ENCODE measurements at regions not wholly inside any gene's neighbourhood (a gene's known extent, or its start where the extent isn't known, plus 50 kb on each side); places are given as distances from the start of the nearest gene placed in this dataset.

DNA sequence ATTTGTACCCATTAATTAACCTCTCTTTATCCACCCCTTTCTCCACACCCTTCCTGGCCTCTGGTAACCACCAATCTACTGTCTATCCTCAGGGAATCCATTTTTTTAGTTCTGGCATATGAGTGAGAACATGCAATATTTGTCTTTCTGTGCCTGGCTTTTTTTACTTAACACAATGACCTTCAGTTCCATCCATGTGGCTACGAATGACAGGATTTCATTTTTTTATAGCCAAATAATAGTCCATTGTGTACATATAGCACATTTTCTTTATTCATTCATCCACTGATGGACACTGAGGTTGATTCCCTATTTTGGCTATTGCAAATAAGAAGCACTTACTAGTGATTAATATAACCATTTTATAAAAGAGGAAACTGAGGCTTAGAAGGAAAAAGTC is 109.9 kb upstream of the NANOGP8 start:
- no peaks in the 10 kb centered on the region for H3K4me1 Mint-ChIP-seq (ENCODE audit: low read depth)
- no peak for DNase-seq (ENCODE audit: low spot score)
- H3K9me3 Mint-ChIP-seq (ENCODE audit: low read depth), result peaks cover 13% of the 10 kb centered on the region
- H3K27ac Mint-ChIP-seq (ENCODE audit: unreplicated experiment), result no peak overlapping the region
- H3K36me3 Mint-ChIP-seq (ENCODE audit: low read depth), result peaks cover 6% of the 10 kb centered on the region
- H3K4me3 Mint-ChIP-seq (ENCODE audit: unreplicated experiment), result no peak overlapping the region
- TF ChIP-seq, protein P1, sequence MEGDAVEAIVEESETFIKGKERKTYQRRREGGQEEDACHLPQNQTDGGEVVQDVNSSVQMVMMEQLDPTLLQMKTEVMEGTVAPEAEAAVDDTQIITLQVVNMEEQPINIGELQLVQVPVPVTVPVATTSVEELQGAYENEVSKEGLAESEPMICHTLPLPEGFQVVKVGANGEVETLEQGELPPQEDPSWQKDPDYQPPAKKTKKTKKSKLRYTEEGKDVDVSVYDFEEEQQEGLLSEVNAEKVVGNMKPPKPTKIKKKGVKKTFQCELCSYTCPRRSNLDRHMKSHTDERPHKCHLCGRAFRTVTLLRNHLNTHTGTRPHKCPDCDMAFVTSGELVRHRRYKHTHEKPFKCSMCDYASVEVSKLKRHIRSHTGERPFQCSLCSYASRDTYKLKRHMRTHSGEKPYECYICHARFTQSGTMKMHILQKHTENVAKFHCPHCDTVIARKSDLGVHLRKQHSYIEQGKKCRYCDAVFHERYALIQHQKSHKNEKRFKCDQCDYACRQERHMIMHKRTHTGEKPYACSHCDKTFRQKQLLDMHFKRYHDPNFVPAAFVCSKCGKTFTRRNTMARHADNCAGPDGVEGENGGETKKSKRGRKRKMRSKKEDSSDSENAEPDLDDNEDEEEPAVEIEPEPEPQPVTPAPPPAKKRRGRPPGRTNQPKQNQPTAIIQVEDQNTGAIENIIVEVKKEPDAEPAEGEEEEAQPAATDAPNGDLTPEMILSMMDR (IDR thresholded peaks at IDR 0.05), result no peak
- no peaks in the 10 kb centered on the region for H3K27me3 Mint-ChIP-seq (ENCODE audit: low read depth)

GRCh38 chr15:35194296-35194695 is 109.2 kb upstream of the NANOGP8 start:
- Mint-ChIP-seq H3K4me1 (ENCODE audit: low read depth) (no peaks in the 10 kb centered on the region), H3K27me3 (ENCODE audit: low read depth) (no peaks in the 10 kb centered on the region), H3K9me3 (ENCODE audit: low read depth) (peaks cover 13% of the 10 kb centered on the region), H3K27ac (ENCODE audit: unreplicated experiment) (no peak overlapping the region), H3K36me3 (ENCODE audit: low read depth) (peaks cover 6% of the 10 kb centered on the region), H3K4me3 (ENCODE audit: unreplicated experiment) (no peak overlapping the region)
- TF ChIP-seq, protein P1 (IDR thresholded peaks at IDR 0.05), result no peak
- DNase-seq (ENCODE audit: low spot score), result no peak

DNA sequence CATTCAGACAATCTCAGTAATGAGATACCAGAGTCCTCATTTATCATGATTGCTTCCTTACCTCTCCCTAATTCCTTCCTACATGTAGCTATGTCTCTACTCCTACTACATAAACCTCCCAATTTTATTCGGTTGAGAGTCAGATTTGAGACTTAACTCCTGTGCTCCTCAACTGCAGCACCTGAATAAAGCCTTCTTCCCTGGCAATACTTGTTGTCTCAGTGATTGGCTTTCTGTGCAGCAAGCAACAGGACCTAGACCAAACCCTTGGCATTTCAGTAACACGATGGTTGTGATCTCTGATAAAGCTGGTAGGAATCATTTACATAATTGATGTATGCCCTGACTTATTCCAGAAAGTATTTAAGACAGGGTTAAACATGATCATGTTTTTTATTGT is 106.7 kb upstream of the NANOGP8 start:
- no peak for DNase-seq (ENCODE audit: low spot score)
- H3K9me3 Mint-ChIP-seq (ENCODE audit: low read depth), result peaks cover 13% of the 10 kb centered on the region
- no peaks in the 10 kb centered on the region for H3K27me3 Mint-ChIP-seq (ENCODE audit: low read depth)
- TF ChIP-seq, protein P1 (IDR thresholded peaks at IDR 0.05), result no peak
- no peaks in the 10 kb centered on the region for H3K4me1 Mint-ChIP-seq (ENCODE audit: low read depth)
- no peak overlapping the region for H3K27ac Mint-ChIP-seq (ENCODE audit: unreplicated experiment)
- no peak overlapping the region for H3K4me3 Mint-ChIP-seq (ENCODE audit: unreplicated experiment)
- peaks cover 6% of the 10 kb centered on the region for H3K36me3 Mint-ChIP-seq (ENCODE audit: low read depth)

DNA sequence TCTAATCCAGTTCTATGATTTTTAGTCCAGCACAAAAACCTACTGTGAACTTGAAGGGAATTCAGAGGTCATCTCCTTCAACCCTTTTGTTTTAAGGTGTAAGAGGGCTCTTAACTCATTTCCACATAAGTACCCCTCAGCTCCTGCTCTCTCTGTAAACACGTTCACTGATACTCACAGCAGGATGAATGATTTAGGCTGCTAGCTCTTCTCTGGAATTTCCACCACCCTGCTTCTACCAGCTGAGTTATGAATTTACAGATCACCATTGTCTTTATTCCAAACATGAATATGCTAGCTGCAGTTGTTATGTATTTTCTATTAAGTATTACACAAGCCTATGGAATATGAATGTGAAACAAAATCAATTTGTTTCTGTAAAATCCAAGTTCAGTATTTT is 101.3 kb upstream of the NANOGP8 start:
- Mint-ChIP-seq H3K27ac (ENCODE audit: unreplicated experiment) (no peak overlapping the region), H3K9me3 (ENCODE audit: low read depth) (peaks cover 5% of the 10 kb centered on the region), H3K4me3 (ENCODE audit: unreplicated experiment) (no peak overlapping the region), H3K36me3 (ENCODE audit: low read depth) (peaks cover under 1% of the 10 kb centered on the region), H3K27me3 (ENCODE audit: low read depth) (no peaks in the 10 kb centered on the region), H3K4me1 (ENCODE audit: low read depth) (peaks cover 3% of the 10 kb centered on the region)
- DNase-seq (ENCODE audit: low spot score), result no peak
- TF ChIP-seq, protein P1 (IDR thresholded peaks at IDR 0.05), result no peak

DNA sequence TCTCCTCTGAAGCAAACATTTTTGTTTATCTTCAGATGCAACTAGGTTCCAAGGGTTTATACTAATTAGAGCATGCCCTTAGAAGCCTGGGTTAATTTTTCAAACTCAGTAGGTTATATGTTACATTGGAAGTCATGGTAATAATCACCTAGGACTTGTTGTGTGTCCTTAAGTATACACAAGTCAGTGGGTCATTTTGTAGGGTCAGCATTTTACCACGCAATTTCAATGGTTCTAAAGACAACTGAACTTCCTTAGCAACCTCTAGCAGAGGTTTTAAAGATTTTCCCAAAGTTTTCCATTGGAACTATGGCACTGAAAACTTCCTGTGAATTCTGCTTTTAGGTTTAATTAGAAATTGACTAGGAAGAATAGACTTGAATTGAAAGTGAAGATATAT is 99.6 kb upstream of the NANOGP8 start:
- H3K27ac Mint-ChIP-seq (ENCODE audit: unreplicated experiment), result no peak overlapping the region
- no peaks in the 10 kb centered on the region for H3K36me3 Mint-ChIP-seq (ENCODE audit: low read depth)
- H3K9me3 Mint-ChIP-seq (ENCODE audit: low read depth), result no peaks in the 10 kb centered on the region
- DNase-seq (ENCODE audit: low spot score), result no peak
- peaks cover 6% of the 10 kb centered on the region for H3K4me1 Mint-ChIP-seq (ENCODE audit: low read depth)
- TF ChIP-seq, protein P1 (IDR thresholded peaks at IDR 0.05), result no peak
- H3K27me3 Mint-ChIP-seq (ENCODE audit: low read depth), result no peaks in the 10 kb centered on the region
- H3K4me3 Mint-ChIP-seq (ENCODE audit: unreplicated experiment), result no peak overlapping the region
